ENCODE measurements at regions not wholly inside any gene's neighbourhood (a gene's known extent, or its start where the extent isn't known, plus 50 kb on each side); places are given as distances from the start of the nearest gene placed in this dataset.
"Not testable (repeated sequence)": the region's sequence is repeated elsewhere in the genome, so short reads cannot be mapped to it uniquely, and the experiment has no call there.

- Mint-ChIP-seq H3K27me3 (ENCODE audit: low read depth) (no peaks in the 10 kb centered on the region), H3K27ac (no peak overlapping the region), H3K9me3 (no peaks in the 10 kb centered on the region), H3K36me3 (ENCODE audit: low read depth) (no peaks in the 10 kb centered on the region), H3K4me1 (ENCODE audit: low read depth) (no peaks in the 10 kb centered on the region), H3K4me3 (ENCODE audit: low read depth) (no peak overlapping the region)
- intact Hi-C loops (cut with micrococcal nuclease), result no loop called here
- no peak for DNase-seq (ENCODE audit: low spot score)
Observed at GRCh38 chr6:168192901-168193815, 114.1 kb upstream of the FRMD1 start.

- Mint-ChIP-seq H3K36me3 (ENCODE audit: low read depth) (no peaks in the 10 kb centered on the region), H3K9me3 (no peaks in the 10 kb centered on the region)
Observed at GRCh38 chr6:168192195-168192900, 113.3 kb upstream of the FRMD1 start.

GRCh38 chr6:168190646-168191443 is 111.8 kb upstream of the FRMD1 start:
- Mint-ChIP-seq H3K4me1 (ENCODE audit: low read depth) (no peaks in the 10 kb centered on the region), H3K9me3 (no peaks in the 10 kb centered on the region), H3K27me3 (ENCODE audit: low read depth) (no peaks in the 10 kb centered on the region), H3K36me3 (ENCODE audit: low read depth) (no peaks in the 10 kb centered on the region), H3K27ac (no peak overlapping the region), H3K4me3 (ENCODE audit: low read depth) (no peak overlapping the region)
- intact Hi-C loops (cut with micrococcal nuclease), result no loop called here
- no peak for DNase-seq (ENCODE audit: low spot score)

More at GRCh38 chr6:168192195-168192900, 113.3 kb upstream of the FRMD1 start:
- DNase-seq (ENCODE audit: low spot score), result no peak
- intact Hi-C loops (cut with micrococcal nuclease), result no loop called here
- Mint-ChIP-seq H3K4me1 (ENCODE audit: low read depth) (no peaks in the 10 kb centered on the region), H3K27me3 (ENCODE audit: low read depth) (no peaks in the 10 kb centered on the region), H3K27ac (no peak overlapping the region), H3K4me3 (ENCODE audit: low read depth) (no peak overlapping the region)

- H3K4me1 Mint-ChIP-seq (ENCODE audit: low read depth), result no peaks in the 10 kb centered on the region
- no peaks in the 10 kb centered on the region for H3K27me3 Mint-ChIP-seq (ENCODE audit: low read depth)
- no peak overlapping the region for H3K27ac Mint-ChIP-seq
- H3K36me3 Mint-ChIP-seq (ENCODE audit: low read depth), result no peaks in the 10 kb centered on the region
- no peaks in the 10 kb centered on the region for H3K9me3 Mint-ChIP-seq
- intact Hi-C loops (cut with micrococcal nuclease), result no loop called here
- no peak overlapping the region for H3K4me3 Mint-ChIP-seq (ENCODE audit: low read depth)
- no peak for DNase-seq (ENCODE audit: low spot score)
Observed at GRCh38 chr6:168190014-168190405, 111.0 kb upstream of the FRMD1 start.

- H3K27me3 Mint-ChIP-seq (ENCODE audit: low read depth), result no peaks in the 10 kb centered on the region
- H3K36me3 Mint-ChIP-seq (ENCODE audit: low read depth), result no peaks in the 10 kb centered on the region
- intact Hi-C loops (cut with micrococcal nuclease), result no loop called here
- H3K4me3 Mint-ChIP-seq (ENCODE audit: low read depth), result no peak overlapping the region
- no peaks in the 10 kb centered on the region for H3K9me3 Mint-ChIP-seq
- no peak for DNase-seq (ENCODE audit: low spot score)
- no peaks in the 10 kb centered on the region for H3K4me1 Mint-ChIP-seq (ENCODE audit: low read depth)
- no peak overlapping the region for H3K27ac Mint-ChIP-seq
Observed at GRCh38 chr6:168189200-168190013, 110.4 kb upstream of the FRMD1 start.

- DNase-seq (ENCODE audit: low spot score), result no peak
- H3K27ac Mint-ChIP-seq, result no peak overlapping the region
Observed at GRCh38 chr6:168188369-168189199, 109.6 kb upstream of the FRMD1 start.

GRCh38 chr6:168186438-168186837 is 107.4 kb upstream of the FRMD1 start:
- H3K9me3 Mint-ChIP-seq, result no peaks in the 10 kb centered on the region
- H3K27ac Mint-ChIP-seq, result no peak overlapping the region
- DNase-seq (ENCODE audit: low spot score), result no peak
- H3K4me1 Mint-ChIP-seq (ENCODE audit: low read depth), result no peaks in the 10 kb centered on the region
- H3K4me3 Mint-ChIP-seq (ENCODE audit: low read depth), result no peak overlapping the region
- H3K27me3 Mint-ChIP-seq (ENCODE audit: low read depth), result no peaks in the 10 kb centered on the region
- intact Hi-C loops (cut with micrococcal nuclease), result no loop called here
- no peaks in the 10 kb centered on the region for H3K36me3 Mint-ChIP-seq (ENCODE audit: low read depth)

More at GRCh38 chr6:168188369-168189199, 109.6 kb upstream of the FRMD1 start:
- Mint-ChIP-seq H3K9me3 (no peaks in the 10 kb centered on the region), H3K4me3 (ENCODE audit: low read depth) (no peak overlapping the region), H3K4me1 (ENCODE audit: low read depth) (no peaks in the 10 kb centered on the region), H3K27me3 (ENCODE audit: low read depth) (no peaks in the 10 kb centered on the region), H3K36me3 (ENCODE audit: low read depth) (no peaks in the 10 kb centered on the region)
- intact Hi-C loops (cut with micrococcal nuclease), result no loop called here

- intact Hi-C loops (cut with micrococcal nuclease); DNase-seq (ENCODE audit: low spot score); H3K36me3 Mint-ChIP-seq (ENCODE audit: low read depth); H3K4me3 Mint-ChIP-seq (ENCODE audit: low read depth); H3K9me3 Mint-ChIP-seq; H3K27ac Mint-ChIP-seq; H3K4me1 Mint-ChIP-seq (ENCODE audit: low read depth); H3K27me3 Mint-ChIP-seq (ENCODE audit: low read depth): not testable (repeated sequence)
Observed at GRCh38 chr6:168186018-168186417, 107.0 kb upstream of the FRMD1 start.

- Mint-ChIP-seq H3K9me3 (no peaks in the 10 kb centered on the region), H3K4me1 (ENCODE audit: low read depth) (no peaks in the 10 kb centered on the region), H3K27ac (no peak overlapping the region), H3K36me3 (ENCODE audit: low read depth) (no peaks in the 10 kb centered on the region), H3K4me3 (ENCODE audit: low read depth) (no peak overlapping the region), H3K27me3 (ENCODE audit: low read depth) (no peaks in the 10 kb centered on the region)
- DNase-seq (ENCODE audit: low spot score), result no peak
- intact Hi-C loops (cut with micrococcal nuclease), result no loop called here
Observed at GRCh38 chr6:168184701-168185100, 105.7 kb upstream of the FRMD1 start.

GRCh38 chr6:168183613-168183970 is 104.6 kb upstream of the FRMD1 start:
- intact Hi-C loops (cut with micrococcal nuclease), result no loop called here
- Mint-ChIP-seq H3K9me3 (no peaks in the 10 kb centered on the region), H3K4me3 (ENCODE audit: low read depth) (no peak overlapping the region), H3K4me1 (ENCODE audit: low read depth) (no peaks in the 10 kb centered on the region), H3K27ac (no peak overlapping the region), H3K27me3 (ENCODE audit: low read depth) (no peaks in the 10 kb centered on the region), H3K36me3 (ENCODE audit: low read depth) (no peaks in the 10 kb centered on the region)
- DNase-seq (ENCODE audit: low spot score), result no peak

GRCh38 chr6:168182908-168183612 is 104.0 kb upstream of the FRMD1 start:
- no peaks in the 10 kb centered on the region for H3K4me1 Mint-ChIP-seq (ENCODE audit: low read depth)
- H3K9me3 Mint-ChIP-seq, result no peaks in the 10 kb centered on the region
- no peak for DNase-seq (ENCODE audit: low spot score)
- no peak overlapping the region for H3K4me3 Mint-ChIP-seq (ENCODE audit: low read depth)
- intact Hi-C loops (cut with micrococcal nuclease), result no loop called here
- no peak overlapping the region for H3K27ac Mint-ChIP-seq
- H3K27me3 Mint-ChIP-seq (ENCODE audit: low read depth), result no peaks in the 10 kb centered on the region
- H3K36me3 Mint-ChIP-seq (ENCODE audit: low read depth), result no peaks in the 10 kb centered on the region
